COR-L47 (cell line): ENCODE measurements at regions not wholly inside any gene's neighbourhood (a gene's known extent, or its start where the extent isn't known, plus 50 kb on each side); places are given as distances from the start of the nearest gene placed in this dataset.

Experiments
- DNase-seq: peaks from one replicate; lab custom pipeline; 2025; lab: John Stamatoyannopoulos, UW

DNA sequence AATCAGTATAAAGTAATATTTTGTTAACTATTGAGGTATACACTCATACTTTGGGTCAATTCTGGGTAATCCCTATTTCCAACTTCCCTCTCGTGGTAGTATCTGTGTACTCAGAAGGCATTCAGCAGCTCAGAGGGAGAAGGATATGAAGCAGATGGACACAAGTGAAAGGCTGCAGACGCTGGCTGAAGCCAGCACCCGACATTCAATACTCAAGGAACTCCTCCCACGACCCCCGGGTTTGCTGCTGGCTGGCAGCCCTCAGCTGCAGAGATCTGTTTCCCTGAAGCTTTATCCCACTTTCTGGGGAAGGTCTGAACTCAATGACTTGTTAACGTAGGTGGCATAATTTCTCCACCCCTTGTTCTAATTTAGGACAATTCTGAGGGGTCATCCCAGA, 847.3 kb upstream of the SOX11 start:
- no peak for DNase-seq

DNA sequence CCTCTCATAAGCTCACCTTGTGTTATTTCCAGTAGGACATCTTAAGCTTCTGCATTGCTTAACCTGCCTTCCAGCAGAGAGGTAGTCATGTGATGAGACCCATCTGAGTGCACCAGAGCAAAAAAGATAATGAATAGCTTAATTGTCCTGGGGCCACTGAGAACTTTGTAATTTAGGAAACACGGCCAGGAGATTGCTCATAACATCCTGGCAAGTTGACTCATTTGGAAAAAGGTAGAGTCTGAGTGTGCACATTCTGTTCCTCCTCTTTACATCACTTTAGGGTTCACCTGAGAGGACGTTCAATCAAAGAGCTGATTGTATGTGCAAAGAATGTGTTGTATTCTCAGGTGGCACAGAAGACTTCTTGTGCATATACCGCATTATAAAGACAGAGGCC, 830.2 kb upstream of the SOX11 start:
- DNase-seq = no peak

DNA sequence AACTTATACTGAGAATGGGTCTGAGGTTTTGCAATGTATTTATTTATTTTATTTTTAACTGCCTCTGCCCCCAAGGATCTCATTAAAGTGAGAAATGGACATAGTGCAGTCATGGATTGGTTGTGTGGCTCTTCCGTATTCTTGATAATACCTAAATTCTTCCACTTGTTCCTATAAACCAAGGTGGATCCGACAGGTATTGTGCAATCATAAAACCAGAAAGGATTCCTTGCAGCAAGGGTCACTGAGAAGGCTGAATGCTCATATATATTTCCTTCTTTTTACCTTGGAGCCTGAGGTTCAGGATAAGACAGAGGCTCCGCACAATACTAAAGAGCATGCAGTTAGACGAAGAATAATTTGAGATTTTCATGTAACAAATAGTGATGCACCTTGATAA, 826.0 kb upstream of the SOX11 start:
- DNase-seq = no peak

DNA sequence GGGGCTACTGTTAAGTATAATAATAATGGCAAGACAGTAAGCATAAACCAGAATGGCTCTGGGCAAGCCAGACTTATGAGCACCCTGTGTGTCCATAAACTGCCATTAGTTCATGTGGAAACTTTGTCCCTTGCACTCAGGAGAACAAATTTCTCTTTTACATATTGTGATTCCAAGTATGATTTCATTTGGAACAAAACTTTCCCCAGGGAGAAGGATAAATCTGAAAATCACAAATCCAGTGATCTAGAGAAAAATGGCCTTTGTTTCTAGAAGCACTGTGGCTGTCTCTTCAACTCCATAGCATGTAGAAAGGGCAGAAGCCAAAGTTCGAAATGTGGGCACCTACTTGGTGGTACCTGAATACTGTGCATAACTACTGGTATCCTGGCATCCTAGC, 823.7 kb upstream of the SOX11 start:
- no peak for DNase-seq

DNA sequence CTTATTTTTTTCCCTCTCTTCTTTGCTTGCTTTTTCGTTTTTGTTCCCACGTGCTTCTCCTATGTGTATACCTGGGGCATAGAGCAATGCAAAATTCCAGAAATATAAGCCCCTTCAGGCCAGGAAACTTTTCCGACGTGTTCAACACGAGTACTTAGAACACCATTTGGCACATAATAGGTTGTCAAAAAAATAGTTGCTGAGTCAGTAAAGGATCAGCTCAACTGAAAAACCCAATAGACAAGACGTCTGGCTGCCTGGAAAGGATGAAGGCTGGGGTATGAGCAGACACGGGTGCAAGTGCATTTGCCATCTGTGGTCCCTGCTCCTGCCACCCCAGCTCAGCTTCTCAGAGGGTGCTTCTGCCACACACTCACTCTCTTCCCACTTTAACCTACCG, 823.0 kb upstream of the SOX11 start:
- DNase-seq = no peak

DNA sequence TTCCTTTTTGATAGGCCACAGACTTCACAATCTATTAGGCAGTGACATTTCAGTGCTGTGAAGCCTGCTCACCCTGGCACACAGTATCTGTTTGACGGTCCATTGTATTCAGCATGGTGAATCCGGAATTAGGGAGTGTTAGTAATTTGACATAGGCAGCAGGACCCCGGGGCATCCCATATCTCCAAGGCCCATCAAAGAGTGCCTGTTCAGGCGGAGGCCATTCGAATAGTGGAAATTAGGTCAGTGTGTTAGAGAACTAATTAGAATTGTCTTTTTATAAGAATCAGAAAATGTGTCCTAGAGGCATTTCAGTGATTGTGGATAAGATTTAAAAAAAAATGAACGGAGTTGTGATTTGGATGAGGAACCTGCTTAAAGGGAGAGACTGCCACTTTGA, 818.8 kb upstream of the SOX11 start:
- DNase-seq = no peak

DNA sequence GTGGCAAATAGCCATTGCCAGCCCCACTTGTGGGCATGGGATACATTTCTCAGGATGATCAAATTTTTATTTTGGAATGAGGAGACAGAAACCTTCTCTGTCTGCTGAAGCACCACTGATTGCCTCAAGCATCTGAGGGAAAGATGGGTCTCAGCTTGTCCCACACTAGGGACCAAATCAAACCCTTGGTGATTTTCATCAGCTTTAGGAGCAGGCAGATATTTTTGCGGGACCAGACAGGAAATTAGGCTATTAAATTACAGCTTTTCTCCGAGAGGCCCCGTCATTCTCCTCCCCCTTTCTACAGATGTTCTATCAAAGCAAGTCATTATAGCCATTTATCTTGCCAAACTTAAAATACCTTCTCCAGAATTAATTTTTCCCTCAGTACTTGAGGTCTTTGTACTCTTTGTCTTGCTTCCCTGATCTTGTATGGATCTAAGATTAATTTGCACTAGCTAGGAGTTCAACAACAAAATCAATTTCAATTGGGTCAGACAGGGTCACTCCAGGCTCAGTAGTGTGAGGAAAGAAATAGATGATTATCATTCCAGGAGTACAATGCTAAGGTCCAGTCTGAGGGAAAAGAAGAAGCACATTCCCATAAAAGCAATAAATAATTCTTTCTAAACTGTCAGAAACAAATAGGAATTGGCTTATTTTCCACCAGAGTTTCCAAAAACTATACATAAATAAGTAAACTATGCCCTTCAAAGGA, 818.1 kb upstream of the SOX11 start:
- DNase-seq = no peak

DNA sequence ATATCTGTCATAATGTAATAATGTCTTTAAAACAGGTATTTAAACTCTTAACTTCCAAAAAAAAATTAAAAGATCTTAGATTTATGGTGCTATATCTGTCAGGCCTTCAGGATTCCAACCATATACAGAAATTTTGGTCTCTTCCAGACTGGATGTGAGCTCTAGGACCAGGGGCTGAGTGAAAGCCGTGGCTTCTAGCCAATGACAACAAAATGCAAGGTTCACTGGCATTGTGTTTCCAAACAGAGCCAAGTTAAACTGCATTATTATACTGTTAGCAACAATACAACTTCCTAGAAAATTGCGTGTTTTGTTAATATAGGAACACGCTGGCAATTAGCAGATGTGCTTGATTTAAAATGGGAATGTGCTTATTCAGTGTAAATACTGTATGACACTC, 809.8 kb upstream of the SOX11 start:
- DNase-seq = peak; percentile 79

DNA sequence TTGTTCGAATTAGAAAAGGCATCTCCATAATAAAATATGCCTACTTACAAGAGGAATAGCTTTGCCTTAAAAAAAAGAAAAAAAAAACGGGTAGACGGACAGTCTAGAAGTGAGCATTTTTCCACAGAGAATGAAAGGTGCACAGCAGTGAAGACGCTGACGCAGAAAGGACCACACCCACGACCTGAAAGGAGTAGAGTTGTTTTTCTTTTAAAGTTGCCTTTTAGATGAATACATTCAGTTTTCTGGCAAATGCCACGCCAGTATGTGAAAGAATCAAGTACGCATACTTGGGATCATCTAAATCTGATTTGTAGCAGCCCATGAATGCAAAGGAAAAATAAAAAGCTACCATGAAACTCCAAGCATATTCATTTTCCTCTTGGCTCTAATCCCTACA, 809.2 kb upstream of the SOX11 start:
- no peak for DNase-seq

DNA sequence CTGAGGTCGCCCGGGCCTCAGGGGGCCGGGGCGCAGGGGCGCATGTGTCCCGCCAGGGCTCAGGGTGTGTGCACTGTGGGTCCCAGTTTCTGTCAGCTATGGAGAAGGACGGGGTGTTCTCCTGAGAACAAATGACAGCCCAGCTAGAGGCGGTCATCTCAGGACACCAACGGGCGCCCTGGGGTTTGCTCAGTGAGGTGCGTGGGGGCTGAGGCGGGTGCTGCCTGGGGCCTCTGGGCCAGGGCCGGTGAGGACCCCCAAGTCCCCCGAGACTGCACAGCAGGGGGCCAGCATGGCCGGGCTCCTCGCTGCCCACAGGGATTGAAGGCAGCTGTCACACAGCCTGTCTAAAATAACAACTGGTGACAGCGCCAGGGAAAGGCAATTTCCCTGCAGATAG, 808.8 kb upstream of the SOX11 start:
- no peak for DNase-seq

DNA sequence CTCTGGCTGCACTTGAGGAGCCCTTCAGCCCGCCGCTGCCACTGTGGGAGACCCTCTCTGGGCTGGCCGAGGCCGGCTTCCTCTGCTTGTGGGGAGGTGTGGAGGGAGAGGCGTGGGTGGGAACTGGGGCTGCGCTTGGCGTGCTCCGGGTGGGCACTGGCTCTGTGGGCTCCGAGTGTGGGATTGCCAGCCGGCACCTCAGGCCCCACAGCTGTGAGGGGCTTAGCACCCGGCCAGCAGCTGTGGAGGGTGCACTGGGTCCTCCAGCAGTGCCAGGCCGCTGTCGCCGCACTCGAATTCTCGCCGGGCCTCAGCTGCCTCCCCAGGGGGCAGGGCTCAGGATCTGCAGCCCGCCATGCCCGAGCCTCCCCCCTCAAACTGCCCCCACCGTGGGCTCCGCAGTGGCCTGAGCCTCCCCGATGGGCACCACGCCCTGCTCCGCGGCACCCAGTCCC, 808.0 kb upstream of the SOX11 start:
- no peak for DNase-seq

DNA sequence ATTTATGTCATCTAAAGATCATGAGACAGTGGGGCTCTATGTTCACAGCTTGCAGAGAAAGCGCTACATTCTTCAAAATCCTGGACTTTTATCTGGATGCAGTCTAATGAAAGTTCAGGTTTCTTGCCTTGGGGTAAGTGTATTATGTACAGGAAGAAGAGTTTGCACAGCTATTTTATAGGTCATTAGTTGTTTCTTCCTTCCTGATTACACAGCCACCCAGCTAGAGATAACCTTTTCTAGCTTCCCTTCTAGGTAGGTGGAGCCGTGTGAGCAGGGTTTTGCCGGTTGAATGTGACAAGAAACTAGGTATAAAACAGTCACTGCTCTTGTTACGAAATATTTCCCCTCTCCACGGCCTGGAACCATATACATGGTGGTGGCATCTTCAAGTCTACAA, 800.8 kb upstream of the SOX11 start:
- no peak for DNase-seq

DNA sequence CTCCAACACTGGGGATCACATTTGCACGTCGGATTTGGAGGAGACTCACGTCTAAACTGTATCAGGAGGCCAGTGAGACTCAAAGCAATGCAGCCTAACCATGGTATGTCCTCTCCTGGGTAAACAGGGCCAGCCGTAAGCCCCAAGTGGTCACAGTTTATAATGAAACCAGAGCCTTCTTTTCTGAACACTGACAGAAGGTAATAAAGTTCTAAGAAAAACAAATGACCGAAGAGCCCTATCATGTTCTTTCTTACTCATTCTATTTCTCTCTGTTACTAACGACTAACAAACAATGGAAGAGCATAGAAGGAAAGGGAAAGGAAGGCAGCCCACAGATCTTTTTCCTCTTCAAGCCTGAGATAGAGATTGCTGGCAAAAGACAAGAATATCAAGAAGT, 796.8 kb upstream of the SOX11 start:
- no peak for DNase-seq

DNA sequence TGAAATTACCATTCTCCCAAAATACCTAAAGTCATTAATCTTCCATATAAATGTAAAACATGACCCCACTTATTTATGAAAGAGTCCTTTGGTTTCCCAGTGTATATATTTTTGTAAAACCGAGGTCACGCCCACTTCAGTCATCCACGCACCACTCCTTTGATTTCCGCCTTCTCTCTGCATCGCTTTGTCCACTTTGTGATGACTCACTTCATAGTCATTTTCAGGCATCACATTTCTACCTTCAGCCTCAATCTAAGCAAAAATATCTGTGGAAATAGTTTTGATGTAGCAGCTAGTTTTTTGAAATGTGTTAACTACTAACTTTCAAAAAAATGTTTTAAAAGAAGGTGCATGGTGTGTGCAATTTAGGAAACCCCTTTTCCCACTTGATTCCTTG, 793.5 kb upstream of the SOX11 start:
- DNase-seq = no peak

DNA sequence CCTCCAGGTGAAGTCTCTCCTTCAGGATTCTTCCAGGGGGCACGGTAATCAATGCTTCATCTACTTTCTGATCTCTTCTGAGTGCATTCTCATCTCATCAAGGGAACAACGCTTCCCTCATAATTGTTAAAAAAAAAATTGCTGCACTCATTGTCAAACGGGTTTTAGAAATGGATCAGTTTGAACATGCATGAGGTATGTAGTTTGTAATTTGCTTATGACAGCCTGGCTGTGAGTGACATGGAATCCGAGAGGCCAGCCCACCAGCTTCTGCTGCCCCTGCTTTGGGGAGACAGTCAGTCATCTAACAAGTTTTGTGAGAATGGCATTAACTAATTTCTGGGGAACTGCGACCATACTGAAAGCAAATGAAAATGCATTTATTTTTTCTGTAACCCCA, 791.9 kb upstream of the SOX11 start:
- DNase-seq = no peak

DNA sequence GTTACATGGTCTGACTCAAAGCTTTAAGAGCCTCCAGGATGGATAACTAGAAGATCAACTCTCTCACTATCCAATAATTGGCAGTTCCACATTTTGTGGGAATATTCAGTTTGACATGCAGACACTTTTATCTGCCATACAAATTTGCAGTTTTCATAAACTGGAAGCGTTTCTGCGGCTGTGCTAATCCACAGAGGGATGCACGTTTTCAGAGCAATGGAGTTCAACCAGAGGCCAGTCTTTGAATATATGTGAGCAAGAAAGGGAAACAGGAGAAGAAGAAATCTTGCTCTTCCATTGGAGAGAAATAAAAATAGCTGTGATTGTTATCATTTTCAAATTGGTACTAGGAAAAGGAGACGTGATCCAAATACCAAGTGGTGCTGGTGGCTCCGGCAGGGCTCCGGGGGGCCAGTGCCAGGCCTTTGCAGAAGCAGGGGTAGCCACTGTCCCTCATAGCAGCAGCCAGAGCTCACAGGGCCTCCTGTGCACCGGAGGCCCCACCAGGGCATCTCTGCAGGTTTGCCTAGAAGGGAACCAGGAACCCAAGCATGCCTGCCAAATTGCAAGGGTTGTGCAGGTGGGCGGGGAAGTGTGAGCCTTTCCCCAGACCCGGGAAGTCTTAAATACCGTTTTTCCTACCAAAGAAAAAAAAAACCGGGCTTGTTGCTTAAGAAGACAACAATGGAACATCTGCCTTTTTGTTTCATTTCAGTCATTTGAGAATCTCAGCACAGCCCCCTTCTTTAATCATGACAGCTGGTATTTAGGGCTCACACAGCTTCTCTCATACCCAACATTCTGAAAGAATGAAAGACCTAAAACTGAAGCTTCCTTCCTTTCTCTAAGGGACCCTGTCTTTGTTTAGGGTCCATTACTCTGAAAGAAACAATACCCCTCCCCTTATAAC, 791.1 kb upstream of the SOX11 start:
- peak; percentile 18 for DNase-seq

DNA sequence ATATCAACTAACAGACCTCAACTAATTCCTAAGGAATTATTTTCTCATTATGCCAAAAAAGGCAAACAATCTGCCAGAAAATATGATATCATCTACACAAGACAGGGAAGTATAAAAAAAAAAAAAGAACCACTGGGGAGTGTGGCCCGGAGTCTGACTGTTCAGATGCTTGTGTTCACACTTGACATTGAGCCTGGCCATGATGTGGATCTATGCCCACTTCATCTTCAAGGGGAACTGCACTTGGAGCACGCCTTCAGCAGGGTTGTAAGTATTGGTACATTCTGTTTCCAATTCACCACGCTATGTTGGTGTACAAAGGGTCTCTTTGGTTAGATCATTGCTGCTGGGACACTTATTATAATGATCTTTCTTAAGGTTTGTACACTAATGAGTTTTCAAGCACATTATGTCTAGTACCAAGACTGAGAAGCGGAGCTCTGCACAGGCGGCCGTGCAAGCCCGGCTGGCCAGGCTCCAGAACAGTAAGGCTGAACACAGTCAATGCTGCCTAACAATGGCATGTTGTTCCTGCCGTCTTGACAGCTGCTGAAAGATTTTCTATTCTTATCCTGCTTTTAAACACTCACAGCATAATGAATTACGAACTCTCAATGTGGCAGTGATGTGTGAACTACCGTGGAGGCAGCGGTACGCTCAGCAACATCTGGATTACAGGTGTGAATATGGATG, 788.4 kb upstream of the SOX11 start:
- no peak for DNase-seq

DNA sequence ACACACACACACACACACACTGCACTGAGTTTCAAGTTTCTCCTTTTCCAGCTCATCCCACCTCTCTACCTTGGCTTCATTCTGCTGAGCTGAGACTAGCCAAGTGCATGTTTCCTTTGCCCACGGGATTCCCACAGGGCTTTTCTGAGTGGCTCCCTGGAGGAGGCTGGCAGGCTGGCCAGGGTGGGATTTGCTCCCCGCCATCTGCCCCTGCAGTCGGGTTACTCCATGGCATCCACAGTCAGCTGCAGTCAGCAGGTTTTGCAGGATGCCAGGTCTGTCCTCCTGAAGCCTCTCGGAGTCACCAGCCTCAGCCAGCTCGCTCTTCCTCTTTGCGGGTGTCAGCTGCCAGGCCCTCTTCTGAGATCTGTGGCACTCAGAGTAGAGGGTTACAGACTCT, 783.7 kb upstream of the SOX11 start:
- no peak for DNase-seq

DNA sequence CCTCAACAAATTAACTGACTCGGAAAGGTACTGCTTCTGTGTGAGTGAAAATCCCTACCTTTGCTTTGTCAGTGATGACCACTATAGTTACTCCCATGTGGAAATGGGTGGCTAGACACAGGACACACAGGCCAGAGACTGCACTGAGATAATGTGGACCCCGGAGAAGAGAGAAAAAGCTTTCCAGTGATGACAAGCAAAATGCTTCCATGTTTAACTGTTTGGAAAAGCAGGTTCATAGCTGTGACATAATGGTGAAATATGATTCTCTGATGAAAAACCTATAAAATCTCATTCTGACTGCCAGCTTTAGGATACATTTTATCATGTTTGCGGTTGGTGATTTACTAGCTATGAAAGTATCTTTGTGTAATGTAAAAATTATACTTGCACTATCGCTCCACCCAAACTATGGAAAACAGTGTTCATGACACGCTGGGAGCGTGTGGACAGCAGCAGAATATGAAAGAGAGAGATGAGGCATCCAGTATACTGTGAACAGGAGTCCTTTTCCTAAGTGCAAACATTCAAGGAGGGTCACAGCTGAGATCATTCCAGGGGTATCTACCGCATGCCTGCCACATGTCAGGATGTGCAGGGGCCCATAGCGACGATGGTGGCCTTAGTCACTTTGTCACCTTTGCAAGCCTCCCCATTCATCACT, 782.7 kb upstream of the SOX11 start:
- no peak for DNase-seq

DNA sequence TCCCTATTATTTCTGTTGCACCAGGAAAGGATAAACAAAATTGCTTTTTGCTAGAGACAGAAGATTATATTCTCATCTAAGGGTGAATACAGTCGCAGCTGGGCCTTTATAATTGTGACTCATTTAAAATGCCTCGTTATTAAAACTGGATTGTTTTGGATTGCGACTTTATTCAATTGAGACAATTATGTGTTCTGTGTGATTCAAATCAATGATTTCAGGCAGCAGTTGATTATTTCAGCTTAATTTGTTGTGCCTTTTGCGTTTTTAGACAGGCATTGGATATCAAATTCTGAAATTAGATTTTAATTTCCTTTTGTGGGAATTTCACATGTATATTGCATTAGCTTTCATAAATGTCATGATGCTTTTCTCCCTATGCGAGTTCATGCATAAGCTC, 778.1 kb upstream of the SOX11 start:
- DNase-seq = no peak

DNA sequence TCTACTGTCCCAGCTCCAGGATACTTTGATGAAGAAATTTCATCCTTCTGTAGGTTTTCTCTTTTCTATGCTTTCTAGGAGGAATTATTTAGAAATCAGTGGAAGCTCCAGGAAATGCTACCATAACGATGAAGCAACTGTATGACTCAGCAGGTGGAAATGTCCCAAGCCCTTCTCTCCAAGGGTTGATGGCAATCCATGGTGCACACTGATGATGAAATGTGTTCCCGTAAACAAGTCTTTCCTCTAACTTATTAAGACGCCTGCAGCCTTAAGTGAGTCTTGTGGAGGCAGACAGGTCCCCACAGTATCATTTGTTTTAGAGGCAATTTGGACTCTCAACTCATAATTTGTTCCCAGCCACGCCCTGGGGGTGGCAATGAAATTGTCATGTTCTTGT, 777.6 kb upstream of the SOX11 start:
- no peak for DNase-seq

DNA sequence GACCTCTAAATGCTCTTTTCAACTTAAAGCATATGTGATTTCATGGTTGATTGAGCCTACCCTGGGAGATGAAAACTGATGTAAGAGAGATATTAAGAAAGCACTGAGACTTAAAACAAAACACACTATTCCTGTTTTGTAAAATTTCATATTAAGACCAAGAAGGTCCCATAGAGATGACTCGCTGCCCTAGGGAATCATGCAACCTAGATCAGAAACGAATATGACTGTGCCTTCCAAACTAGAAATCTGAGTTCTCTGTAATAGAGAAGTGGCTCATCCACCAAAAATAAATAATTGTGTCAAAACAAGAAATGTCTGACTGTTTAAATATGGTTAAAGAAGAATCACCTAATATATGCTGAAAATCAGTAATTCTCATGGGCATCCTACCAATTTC, 776.8 kb upstream of the SOX11 start:
- no peak for DNase-seq
